LoVo (cell line): ENCODE measurements at regions not wholly inside any gene's neighbourhood (a gene's known extent, or its start where the extent isn't known, plus 50 kb on each side); places are given as distances from the start of the nearest gene placed in this dataset.

Source experiments
- DNase-seq: peaks from one replicate; pipeline ENCODE4 v3.0.0-alpha.2; 2016; ENCODE audit warnings: low spot score

DNA sequence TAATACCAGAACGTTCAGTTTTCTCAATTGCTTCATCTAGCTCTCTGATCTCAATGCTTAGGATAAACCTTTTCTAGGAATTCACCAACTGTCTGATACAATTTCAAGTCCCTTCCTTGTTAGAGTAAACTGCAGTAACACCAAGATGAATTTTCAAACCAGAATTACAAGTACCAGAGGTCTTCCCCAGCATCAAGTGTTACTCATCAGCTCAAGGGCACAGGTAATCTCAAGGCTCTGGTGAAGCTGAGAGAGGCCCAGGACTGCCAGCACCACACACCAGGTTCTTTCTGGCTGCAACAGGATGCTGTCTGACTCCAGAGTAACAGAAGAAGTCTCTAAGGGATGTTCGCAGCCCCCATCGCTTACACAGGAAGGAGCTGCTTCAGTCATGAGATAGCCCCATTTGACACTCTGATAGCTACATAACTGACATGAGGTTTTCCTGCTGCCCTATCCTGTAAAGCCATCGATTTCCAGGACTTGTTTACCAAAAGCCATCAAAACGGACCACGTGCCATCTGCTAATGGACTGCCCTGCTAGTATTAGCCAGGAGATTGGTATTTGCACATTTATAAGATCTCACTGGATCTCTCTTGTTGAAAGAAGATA, 549.4 kb downstream of the UTRN start:
- no peak for DNase-seq

DNA sequence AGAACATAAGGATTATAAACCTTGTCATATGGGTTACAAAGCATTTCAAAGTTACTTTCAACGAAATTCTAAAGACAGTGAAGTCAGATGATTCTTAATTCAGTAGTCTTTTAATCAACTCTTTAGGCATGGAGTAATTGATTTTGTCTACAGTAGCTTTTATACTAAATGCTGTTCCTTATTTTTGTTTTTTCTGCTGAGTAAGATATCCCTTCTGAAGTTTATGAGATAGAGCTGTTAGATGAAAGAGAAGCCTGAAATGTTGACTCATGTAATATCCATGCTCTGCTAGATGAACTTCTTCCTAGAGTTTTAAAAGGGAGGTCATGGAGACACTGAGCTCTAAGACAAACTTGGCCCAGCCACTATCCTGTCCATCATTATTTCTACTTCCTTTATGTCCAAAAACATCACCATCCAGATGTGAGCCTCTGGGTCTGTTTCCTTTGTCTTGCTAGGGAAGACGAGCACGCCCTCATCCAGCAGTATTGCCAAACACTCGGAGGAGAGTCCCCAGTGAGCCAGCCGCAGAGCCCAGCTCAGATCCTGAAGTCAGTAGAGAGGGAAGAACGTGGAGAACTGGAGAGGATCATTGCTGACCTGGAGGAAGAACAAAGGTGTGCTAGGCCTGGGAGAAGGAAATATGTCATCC, 550.3 kb downstream of the UTRN start:
- no peak for DNase-seq

- DNase-seq: no peak
Observed at GRCh38 chr6:144840619-144841018, 555.5 kb downstream of the UTRN start.

DNA sequence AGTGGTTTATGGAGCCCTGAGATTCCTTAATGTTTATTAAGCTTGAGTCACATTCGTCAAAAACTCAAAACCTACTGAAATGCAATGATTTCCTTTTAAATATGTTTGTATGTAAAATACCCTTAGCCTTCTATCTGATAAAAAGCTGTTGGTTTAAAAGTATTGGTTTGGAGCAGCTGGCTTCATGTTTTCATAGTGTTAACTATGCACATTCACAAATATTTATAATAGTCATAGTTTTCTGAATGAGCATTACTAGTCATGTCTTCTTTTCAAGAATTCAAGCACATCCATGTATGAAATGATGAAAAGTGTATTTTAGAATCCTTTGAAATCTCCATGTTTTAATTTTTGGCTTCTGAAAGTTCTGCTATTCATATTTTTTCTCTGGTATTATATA, 558.6 kb downstream of the UTRN start:
- no peak for DNase-seq

- no peak for DNase-seq
Observed at GRCh38 chr6:144844596-144844995, 559.5 kb downstream of the UTRN start.

GRCh38 chr6:144845186-144845585, 560.1 kb downstream of the UTRN start:
- DNase-seq: no peak

- no peak for DNase-seq
Observed at GRCh38 chr6:144847916-144848315, 562.8 kb downstream of the UTRN start.

GRCh38 chr6:144849920-144850319, 564.8 kb downstream of the UTRN start:
- DNase-seq: no peak

GRCh38 chr6:144853603-144854002, 568.5 kb downstream of the UTRN start:
- no peak for DNase-seq

DNA sequence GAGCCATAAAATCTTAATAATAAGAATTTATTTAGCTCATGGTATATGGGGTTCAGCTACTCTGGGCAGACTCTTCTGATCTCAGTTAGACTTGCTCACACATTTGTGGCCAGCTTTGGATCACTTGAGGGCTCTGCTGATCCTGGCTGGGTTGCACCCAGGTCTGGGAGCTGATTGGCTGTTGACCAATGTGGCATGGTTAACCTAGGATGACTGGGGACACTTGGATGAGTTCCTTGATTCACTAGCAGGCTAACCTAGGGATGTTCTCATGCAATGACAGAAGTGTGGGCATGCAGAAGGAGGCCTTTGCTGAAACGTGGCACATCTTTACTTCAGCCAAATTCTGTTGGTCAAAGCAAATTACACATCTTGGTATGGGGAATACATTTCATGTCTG, 569.5 kb downstream of the UTRN start:
- DNase-seq: no peak

- DNase-seq: no peak
Observed at GRCh38 chr6:144855375-144855774, 570.2 kb downstream of the UTRN start.

DNA sequence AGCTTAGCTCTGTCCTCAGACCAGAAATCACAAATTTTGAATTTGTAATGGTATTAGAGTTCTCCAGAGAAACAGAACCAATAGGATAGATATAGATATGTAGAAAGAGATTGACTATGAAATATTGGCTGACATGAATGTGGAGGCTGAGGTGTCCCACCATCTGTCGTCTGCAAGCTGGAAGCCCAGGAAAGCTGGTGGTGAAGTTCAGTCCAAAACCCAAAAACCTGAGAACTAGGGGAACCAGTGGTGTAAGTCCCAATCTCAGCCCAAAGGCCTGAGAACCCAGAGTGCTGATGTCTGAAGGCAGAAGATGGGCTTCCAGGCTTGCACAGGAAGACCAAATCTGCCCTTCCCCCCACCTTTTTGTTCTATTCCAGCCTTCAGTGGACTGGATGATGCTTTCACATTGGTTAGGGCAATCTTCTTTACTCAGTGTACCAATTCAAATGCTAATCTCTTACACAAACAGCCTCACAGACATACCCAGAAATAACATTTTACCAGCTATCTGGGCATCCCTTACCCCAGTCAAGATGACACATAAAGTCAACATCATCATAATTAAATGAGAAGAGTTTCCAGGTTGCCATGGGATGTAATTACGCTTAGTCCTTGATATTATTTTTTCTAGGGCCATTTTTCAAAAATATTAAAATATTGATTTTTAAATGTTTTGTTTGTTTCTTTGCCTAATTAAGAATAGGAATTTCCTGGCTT, 570.8 kb downstream of the UTRN start:
- DNase-seq: no peak

- no peak for DNase-seq
Observed at GRCh38 chr6:144856622-144857021, 571.5 kb downstream of the UTRN start.

GRCh38 chr6:144857086-144857485, 572.0 kb downstream of the UTRN start:
- DNase-seq: no peak

DNA sequence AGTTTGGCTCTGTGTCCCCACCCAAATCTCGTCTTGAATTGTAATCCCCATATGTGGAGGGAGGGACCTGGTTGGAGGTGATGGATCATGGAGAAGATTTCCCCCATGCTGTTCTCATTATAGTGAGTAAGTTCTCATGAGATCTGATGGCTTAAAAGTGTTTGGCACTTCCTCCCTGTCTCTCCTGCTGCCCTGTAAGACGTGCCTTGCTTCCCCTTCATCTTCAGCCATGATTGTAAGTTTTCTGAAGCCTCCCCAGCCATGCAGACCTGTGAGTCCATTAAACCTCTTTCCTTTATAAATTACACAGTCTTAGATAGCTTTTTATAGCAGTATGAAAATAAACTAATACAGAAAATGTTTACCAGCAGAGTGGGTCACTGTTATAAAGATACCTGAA, 577.6 kb downstream of the UTRN start:
- DNase-seq: no peak

DNA sequence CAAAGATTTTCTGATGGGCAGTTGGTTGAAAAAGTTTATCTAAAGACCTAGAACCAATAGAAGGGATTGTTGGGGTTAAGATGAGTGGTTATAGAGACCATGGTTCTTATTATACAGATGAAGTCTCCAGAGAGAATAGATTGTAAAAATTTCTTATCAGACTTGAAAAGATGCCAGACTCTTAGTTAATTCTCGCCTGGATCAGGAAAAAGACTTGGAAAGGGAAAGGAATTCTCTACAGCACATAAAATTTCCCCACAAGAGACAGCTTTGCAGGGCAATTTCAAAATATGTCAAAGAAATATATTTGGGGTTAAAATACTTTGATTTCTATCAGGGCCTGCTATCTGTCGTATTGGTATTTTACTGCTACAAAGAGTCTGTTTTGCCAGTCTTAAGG, 582.6 kb downstream of the UTRN start:
- DNase-seq: no peak

DNA sequence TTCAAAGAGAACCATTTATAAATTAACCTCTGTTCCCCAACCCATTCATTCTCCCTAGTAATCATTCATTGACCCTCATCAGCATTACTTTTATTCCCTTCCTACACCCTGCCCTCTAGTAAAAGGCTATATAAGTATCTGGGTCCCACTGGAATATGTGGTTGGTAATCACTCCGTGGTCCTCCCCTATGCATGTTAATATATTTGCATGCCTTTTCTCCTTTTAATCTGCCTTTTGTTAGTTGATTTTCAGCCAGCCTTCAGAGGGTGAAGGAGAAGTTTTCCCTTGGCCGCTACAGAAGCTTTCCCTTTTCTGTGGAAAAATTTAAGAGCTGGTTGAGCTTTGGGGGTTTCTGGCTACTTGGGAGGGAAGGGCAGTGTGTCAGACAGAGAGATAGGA, 585.6 kb downstream of the UTRN start:
- no peak for DNase-seq

DNA sequence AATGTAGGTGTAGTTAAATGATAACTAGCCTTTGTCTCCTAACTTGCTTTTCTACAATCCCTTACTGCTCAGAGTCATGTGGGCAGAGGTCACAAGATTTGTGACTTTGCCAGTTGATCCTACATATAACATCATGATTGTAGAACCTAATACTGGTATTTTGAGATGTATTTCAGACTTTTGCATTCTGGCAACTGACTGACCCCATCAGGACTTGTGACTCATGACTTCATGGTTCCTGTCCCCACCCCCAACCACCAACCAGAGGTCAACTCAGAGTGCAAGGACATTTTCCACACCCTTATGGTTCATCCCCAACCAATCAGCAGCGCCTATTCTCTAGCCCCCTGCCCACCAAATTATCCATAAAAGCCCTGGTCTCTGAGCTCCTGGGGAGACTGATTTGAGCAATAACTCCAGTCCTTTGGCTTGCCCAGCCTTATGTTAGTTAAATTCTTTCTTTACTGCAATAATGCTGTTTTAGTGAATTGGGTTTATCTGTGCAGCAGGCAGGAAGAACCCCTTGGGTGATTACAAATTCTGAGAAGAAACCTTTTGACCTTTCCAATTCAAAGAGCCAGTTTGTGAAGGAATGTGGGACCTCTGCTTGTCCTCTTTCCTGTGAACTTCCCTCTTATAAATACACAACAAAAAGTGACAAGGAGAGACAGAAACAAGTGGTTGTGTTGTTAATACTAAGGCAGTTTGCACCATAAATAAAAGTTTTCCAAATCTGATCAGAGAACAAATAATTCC, 588.7 kb downstream of the UTRN start:
- DNase-seq: no peak

GRCh38 chr6:144876689-144877088, 591.6 kb downstream of the UTRN start:
- DNase-seq: no peak

GRCh38 chr6:144877118-144877517, 592.0 kb downstream of the UTRN start:
- no peak for DNase-seq

DNA sequence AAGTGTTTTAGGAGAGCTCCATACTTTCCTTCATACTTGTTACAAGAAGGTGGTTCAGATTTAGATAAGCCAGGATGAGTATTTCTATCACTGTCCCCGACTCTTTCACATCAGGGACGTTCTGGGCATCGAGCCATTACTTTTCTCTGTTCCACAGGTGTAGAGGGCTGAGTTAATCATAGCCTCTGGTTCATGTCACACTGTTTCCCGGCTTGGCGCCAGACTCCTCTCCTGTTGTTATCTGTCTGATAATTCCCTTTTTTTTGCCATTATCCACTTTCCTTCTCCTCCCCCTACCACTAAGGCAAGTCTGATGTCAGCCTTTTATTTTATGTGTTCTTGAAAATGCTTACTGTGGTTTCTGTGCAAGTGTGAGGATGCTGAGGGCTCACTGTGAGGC, 593.4 kb downstream of the UTRN start:
- no peak for DNase-seq

DNA sequence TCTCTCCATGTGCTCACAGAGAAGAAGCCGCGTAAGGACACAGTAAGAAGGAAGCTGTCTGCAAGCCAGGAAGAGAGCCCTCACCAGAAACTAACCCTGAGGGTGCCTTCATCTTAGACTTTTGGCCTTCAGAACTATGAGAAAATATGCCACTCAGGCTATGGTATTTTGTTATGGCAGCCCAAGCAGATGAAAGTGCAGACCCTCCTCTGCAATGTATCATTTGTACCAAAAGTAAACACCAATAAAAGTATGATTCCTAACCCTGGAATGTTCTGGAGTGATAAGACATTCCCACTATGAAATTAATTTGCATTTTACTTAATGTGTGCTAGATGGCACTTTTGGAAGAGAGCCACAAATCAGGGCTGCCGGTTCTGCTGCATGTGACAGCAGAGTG, 594.3 kb downstream of the UTRN start:
- DNase-seq: peak; percentile 49

DNA sequence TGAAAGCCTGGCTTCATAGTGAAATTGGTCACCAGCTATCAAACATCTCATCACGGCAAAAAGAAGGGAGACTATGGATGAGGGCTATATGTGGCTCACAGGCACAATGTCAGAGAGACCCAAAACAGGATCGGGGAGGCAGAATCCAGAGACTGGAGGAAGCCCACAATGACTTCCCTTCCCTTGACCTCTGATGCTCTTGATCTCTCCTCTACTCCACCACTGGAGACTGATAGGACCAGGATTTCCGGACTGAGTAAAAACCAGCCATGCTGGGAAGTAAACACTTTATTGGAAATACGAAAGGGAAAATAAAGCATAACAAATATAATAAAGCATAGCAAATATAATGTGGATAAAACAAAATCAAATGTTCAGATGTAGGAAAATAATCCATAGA, 597.3 kb downstream of the UTRN start:
- no peak for DNase-seq
